Stimulated activated naive CD4-positive, alpha-beta T cell (primary cell): ENCODE measurements at regions not wholly inside any gene's neighbourhood (a gene's known extent, or its start where the extent isn't known, plus 50 kb on each side); places are given as distances from the start of the nearest gene placed in this dataset.

Experiments
- DNase-seq, 6 experiments: peaks; one replicate each; lab custom pipeline; 2025; lab: John Stamatoyannopoulos, UW

- no peak for DNase-seq
Measured at GRCh38 chr4:56206258-56206657, 181.0 kb downstream of the AASDH start.

- DNase-seq, result no peak
Measured at GRCh38 chr4:56200275-56200674, 187.0 kb downstream of the AASDH start.

DNA sequence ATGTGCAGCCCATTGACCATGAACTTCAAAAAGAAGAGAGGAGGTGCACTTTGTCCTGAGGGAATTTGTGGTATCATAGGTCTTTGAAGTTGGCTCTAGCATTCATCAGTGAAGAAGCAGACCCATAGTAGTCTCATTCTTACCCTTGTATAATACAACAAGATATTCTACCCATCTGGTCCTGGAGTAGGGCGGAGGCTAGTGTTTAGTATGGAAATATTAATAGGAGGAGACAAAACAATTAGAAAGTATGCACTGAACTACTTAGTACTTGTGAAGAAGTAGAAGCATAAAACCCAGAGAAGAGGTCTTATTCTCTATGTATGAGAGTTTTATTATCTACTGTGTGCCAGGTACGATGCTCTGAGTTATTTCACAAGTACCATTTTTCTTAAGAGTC lies 189.0 kb downstream of the AASDH start:
- DNase-seq, result no peak

- no peak for DNase-seq
Measured at GRCh38 chr4:56197387-56197786, 189.9 kb downstream of the AASDH start.

DNA sequence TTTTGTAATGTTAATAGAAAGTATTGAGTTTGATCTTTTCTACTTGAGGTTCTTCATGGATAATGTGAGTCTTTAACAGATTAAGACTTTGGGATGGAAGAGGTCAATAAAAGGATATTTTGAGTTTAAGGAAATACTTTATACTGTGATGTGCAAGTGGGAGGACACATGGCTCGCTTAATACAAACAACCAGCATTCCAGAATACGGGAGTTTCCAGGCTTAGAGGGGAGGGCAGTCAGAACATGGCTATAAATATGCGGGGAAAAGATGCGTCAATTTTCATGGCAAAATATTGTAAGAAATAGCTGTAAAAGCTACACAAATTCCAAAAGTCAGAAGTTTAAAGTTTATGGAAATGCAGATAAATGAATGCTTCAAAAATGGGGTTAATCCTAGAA lies 192.3 kb downstream of the AASDH start:
- no peak for DNase-seq

GRCh38 chr4:56191534-56191933 lies 195.8 kb downstream of the AASDH start:
- no peak for DNase-seq

DNA sequence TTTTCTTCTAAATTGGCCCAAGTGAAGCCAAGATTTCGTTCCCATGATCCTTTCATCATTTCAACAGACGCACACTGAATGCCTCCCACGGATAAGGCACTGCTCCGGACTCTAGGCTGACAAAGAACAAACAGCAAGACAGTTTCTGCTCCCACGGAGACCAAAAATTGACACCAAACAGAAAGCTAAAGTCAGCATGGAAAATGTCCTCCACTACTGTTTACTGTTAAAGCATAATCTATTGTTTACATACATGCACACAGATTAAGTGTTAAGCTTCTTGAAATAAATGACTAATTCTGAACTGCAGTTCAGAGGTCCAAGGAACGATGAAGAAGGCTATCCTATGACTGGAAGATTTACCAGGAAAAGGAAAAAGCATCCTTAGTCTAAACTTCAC lies 199.6 kb downstream of the AASDH start:
- no peak for DNase-seq

GRCh38 chr4:56186808-56187523 lies 200.3 kb downstream of the AASDH start:
- no peak for DNase-seq

DNA sequence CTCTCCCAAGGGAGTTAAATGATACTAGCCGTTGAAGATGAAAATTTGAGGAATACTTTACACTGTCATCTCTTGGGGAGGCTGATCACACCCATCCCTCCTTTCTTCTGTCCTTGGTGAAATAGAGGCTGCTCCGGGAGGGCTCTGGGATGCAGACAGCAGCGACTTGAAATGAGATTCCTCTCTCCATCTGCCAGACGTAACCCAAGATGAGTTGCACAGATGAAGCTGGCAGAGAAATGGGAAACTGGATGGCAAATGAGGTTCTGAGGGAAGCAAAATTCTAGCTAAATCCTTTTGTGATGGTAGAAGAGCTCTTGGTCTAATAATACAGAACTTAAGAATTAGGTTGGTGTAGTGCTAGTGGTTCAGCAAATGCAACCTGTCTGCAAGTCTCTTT lies 201.4 kb downstream of the AASDH start:
- DNase-seq, result no peak

- no peak for DNase-seq
Measured at GRCh38 chr4:56184214-56184613, 203.1 kb downstream of the AASDH start.

DNA sequence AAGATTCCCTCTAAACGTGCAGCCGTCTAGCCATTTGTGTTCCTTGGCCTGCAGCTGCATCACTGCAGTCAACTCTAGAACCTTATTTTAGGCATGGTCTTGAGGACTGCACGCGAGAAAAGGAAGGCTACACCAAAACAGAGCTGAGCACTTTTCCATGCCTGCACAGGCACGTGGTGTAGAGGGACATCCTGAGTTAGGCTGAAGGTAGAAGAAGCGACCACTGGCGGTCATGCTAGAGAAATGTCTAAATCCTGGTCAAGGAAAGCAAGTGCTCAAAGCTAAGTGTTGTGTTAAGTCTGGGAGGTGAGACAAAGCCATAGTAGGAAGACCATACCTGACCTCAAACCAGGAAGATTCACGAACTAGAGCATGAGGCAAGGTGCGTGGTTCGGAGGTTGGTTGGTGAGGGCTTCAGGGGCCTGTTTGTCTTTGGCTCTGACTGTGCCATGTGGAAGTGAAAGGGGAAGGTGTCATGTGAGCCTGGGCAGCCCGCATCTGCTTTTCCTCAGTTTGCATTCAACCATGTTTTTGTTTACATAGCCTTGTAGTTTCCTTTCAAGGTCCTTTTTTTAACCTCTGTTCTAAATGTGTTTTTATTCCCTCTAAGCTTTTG lies 203.8 kb downstream of the AASDH start:
- no peak for DNase-seq

DNA sequence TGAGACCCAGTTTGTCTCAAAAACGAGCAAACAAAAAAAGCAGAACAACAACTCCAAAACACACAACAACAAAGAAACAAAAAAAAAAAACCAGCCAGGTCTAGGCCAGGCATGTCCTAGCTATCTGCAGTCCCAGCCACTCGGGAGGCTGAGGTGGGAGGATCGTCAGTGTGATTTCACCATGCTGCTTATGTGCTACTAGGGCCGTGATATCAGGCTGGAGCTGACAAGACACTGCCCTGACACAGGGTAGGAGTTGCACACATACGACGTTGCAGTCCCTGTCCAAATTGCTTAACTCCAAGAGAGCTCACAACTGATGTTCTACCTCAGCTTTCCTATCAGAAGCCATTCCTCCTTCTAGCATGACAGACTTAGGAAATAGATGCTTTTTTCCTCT lies 204.9 kb downstream of the AASDH start:
- DNase-seq, result no peak

DNA sequence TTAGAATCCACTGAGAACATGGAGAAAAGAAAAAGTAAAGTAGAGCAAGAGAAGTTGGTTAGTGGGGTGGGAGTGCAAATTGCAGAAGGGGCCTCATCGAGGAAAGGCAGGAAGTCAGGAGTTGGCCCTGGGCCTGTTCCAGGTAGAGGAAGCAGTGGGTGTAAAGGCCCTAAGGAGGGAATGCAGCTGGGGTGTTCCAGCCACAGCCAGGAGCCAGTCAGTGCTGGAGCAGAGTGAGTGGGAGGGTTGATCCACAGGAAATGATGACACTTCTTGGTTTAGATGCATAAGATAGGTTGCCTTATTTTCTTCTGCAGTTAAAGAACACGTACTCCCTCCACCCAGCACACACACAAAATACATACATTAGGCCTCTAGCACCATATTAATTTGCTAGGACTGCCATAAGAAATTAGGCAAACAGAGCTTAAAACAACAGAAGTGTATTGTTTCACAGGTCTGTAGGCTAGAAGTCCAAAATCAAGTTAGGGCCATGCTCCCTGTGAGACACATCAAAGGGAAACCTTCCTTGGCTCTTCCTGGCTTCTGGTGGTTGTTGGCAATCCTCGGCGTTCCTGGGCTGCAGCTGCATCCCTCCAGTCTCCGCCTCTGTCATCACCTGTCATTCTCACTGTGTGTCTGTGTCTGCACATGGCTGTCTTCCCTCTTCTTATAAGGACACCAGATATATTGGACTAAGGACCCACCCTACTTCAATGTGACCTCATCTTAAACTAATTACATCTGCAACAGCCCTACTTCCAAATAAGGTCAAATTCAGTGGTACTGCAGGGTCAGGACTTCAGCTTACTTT lies 205.9 kb downstream of the AASDH start:
- DNase-seq, result no peak

GRCh38 chr4:56169061-56169460 lies 218.2 kb downstream of the AASDH start:
- DNase-seq, result no peak

- DNase-seq, result no peak
Measured at GRCh38 chr4:56164907-56165306, 216.2 kb downstream of the CEP135 start.

- no peak for DNase-seq
Measured at GRCh38 chr4:56160636-56161035, 211.9 kb downstream of the CEP135 start.

GRCh38 chr4:56158483-56158882 lies 209.7 kb downstream of the CEP135 start:
- DNase-seq, result no peak

DNA sequence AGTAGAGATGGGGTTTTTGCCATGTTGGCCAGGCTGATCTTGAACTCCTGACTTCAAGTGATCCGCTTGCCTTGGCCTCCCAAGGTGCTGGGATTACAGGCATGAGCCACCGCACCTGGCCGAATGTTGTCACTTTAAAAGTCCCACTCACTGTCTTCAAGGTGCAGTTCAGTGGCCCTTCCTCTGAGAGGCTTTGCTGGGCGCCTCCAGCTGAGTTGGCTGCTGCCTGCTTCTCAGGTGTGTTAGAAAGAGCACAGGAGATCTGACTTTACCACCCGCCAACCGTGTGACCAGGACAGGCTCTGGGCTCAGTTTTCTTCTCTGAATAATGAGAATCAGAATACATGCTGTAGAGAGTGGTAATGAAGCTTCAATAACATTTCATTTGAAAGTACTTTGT lies 207.4 kb downstream of the CEP135 start:
- DNase-seq, result no peak

DNA sequence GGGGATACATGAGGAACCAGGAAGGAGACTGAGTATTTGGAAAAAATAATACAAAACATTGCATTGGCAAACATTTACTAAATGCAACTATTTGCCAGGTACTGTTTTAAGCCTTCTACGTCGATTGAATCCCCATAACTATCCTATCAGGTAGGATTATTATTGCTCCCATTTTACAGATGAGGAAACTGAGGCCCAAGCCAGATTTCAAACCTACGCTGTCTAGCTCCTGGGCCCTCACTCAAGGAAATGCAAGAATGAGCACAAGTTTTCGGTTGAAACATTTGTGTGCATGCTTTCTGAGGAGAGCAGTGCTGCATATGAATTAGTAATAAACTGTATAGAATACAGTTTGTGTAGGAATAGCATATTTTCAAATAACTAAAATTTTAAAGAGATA lies 206.7 kb downstream of the CEP135 start:
- DNase-seq, result no peak

- DNase-seq, result no peak
Measured at GRCh38 chr4:56149591-56149990, 200.8 kb downstream of the CEP135 start.

DNA sequence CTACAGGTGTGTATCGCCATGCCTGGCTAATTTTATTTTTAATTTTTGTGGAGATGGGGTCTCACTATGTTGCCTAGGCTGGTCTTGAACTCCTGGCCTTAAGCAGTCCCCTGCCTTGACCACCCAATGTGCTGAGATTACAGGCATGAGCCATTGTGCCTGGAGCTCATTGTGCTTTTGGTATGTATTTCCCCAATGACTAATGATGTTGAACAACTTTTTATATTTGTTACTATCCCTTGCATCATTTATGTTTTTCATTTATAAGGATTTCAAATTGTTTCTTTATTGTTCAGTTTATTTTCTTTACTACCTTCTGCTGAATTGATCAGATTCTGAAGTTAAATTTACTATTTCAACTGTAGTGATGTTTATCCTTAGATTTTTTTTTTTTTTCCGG lies 199.7 kb downstream of the CEP135 start:
- DNase-seq, result no peak

- DNase-seq, result no peak
Measured at GRCh38 chr4:56147371-56147770, 198.6 kb downstream of the CEP135 start.

DNA sequence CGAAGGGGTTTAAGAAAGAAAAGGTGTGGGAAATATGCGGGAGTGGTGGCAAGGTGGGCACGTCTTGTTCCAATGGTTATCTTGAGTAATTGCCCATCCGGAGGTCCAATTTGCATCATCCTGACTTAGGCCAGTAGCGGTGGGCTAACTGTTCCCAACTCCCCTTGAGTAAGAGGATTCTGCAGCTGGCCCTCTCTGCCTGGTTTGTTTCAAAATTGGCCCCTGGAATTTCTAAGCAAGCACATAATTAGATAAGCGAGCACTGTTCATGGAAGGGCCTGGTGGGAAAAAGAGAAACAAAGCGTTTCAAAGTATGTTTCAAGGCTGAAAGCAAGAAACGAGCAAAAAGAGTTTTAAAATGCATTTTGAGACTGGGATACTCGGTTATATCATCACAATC lies 198.2 kb downstream of the CEP135 start:
- DNase-seq, result no peak
